ENCODE measurements at regions not wholly inside any gene's neighbourhood (a gene's known extent, or its start where the extent isn't known, plus 50 kb on each side); places are given as distances from the start of the nearest gene placed in this dataset.

GRCh38 chr12:92398565-92399309, 253.1 kb upstream of the BTG1 start:
- DNase-seq (ENCODE audit: low read depth, low spot score) = no peak
- intact Hi-C loops (cut with micrococcal nuclease) = no loop called here
- TF ChIP-seq EZH2 (IDR thresholded peaks at IDR 0.05) = no peak
- no peak for TF ChIP-seq ZNF274 (IDR thresholded peaks at IDR 0.05; ENCODE audit: low read depth, low read length)
- no peak for TF ChIP-seq EGR1 (IDR thresholded peaks at IDR 0.05; ENCODE audit: low read depth)
- no peak for TF ChIP-seq MAX (IDR thresholded peaks at IDR 0.05)
- TF ChIP-seq JUND (IDR thresholded peaks at IDR 0.05) = no peak
- no peak for TF ChIP-seq REST (IDR thresholded peaks at IDR 0.05; ENCODE audit: low read depth)
- H2AFZ ChIP-seq (ENCODE audit: low read depth, low read length, poor library complexity, severe bottlenecking) = no peak overlapping the region
- no peaks in the 10 kb centered on the region for H3K36me3 ChIP-seq (ENCODE audit: control insufficient read depth in 1 of 2, insufficient read depth in 2 of 2, low read length in 2 of 2)
- no peaks in the 10 kb centered on the region for H3K27me3 ChIP-seq (ENCODE audit: insufficient read depth, low read length)
- ChIA-PET RAD21 (ENCODE audit: low non-redundant PET in 1 of 2, low total read pairs in 2 of 2, uncharacterized antibody in 2 of 2, unreplicated experiment in 2 of 2) (no interaction called here), CTCF (no interaction called here), POLR2A (no interaction called here)
- BruUV-seq (replicated peaks) = no TSS peak
- no peaks in the 10 kb centered on the region for H3K9me2 ChIP-seq (ENCODE audit: insufficient read depth)
- H3K9me3 ChIP-seq (ENCODE audit: control insufficient read depth in 1 of 2, insufficient read depth in 1 of 2, low read depth in 1 of 2, low read length in 2 of 2) = no peaks in the 10 kb centered on the region; a peak in 1 of 4 replicates
- no peak overlapping the region for H3K9ac ChIP-seq (ENCODE audit: low read length)
- H3K4me1 ChIP-seq (ENCODE audit: control insufficient read depth in 1 of 2, insufficient read depth in 2 of 2, low read length in 2 of 2) = no peaks in the 10 kb centered on the region
- no peak overlapping the region for H3K4me2 ChIP-seq (ENCODE audit: low read length)
- no peaks in the 10 kb centered on the region for H3K79me2 ChIP-seq (ENCODE audit: insufficient read depth, low read length)
- H3K27ac ChIP-seq (ENCODE audit: low read depth, low read length) = no peak overlapping the region
- no peak for ATAC-seq
- no peaks in the 10 kb centered on the region for H4K20me1 ChIP-seq (ENCODE audit: insufficient read depth)
- no peak overlapping the region for H3K4me3 ChIP-seq (replicated peaks in 1 of 2; ENCODE audit: low read depth in 1 of 2, low read length in 2 of 2)

Data from HCT116 (cell line).